Caco-2 (cell line): ENCODE measurements at regions not wholly inside any gene's neighbourhood (a gene's known extent, or its start where the extent isn't known, plus 50 kb on each side); places are given as distances from the start of the nearest gene placed in this dataset.

Experiments
- BruUV-seq: library from RNA; stranded (reverse); fragments of 400-500 nt; replicated peaks from 2 replicates; lab custom pipeline; 2021; lab: Mats Ljungman, UMichigan
- CTCF ChIA-PET: fragments of 300-600 bp; sonication (Branson Sonifier 250); formaldehyde crosslinking; loops from one replicate; lab custom pipeline; 2022; ENCODE audit warnings: antibody characterized with exemption; lab: Charles Lee
- POLR2A ChIA-PET: fragments of 300-600 bp; sonication (Branson Sonifier 250); formaldehyde crosslinking; loops from one replicate; lab custom pipeline; 2022; ENCODE audit warnings: antibody characterized with exemption; lab: Charles Lee
- DNase-seq, 2 experiments: peaks; one replicate each; pipeline versions ENCODE4 v3.0.0 to v3.0.0-alpha.2; 2020 to 2022
- H3K27me3 ChIP-seq: replicated peaks from 2 replicates; pipeline ENCODE4 v1.6.0; 2011; ENCODE audit warnings: low read length; ENCODE audit not compliant: control insufficient read depth, insufficient read depth
- H3K36me3 ChIP-seq: 2 replicates; pipeline ENCODE4 v1.5.1; 2011; ENCODE audit warnings: low read length; ENCODE audit not compliant: control insufficient read depth, insufficient read depth
- H3K4me1 ChIP-seq: fragments of 250-450 bp; sonication (Bioruptor Pico); 2 replicates; pipeline ENCODE4 v1.5.1; 2020; ENCODE audit warnings: mild to moderate bottlenecking
- H3K4me3 ChIP-seq: 2 replicates; pipeline ENCODE4 v1.5.1; 2011; ENCODE audit warnings: low read depth, mild to moderate bottlenecking, control low read depth, low read length
- H3K9me3 ChIP-seq: fragments of 250-450 bp; sonication (Bioruptor Pico); 2 replicates; pipeline ENCODE4 v1.5.1; 2020; ENCODE audit warnings: mild to moderate bottlenecking, moderate library complexity
- H3K27ac Mint-ChIP-seq: one replicate; pipeline ENCODE4 v1.8.0; 2022; ENCODE audit warnings: mixed read lengths; ENCODE audit not compliant: unreplicated experiment
- H3K27me3 Mint-ChIP-seq: one replicate; pipeline ENCODE4 v1.8.0; 2022; ENCODE audit warnings: mixed read lengths; ENCODE audit not compliant: insufficient read depth, unreplicated experiment
- H3K36me3 Mint-ChIP-seq: one replicate; pipeline ENCODE4 v1.8.0; 2022; ENCODE audit warnings: mild to moderate bottlenecking, mixed read lengths; ENCODE audit not compliant: insufficient read depth, unreplicated experiment
- H3K4me1 Mint-ChIP-seq: one replicate; pipeline ENCODE4 v1.8.0; 2022; ENCODE audit warnings: low read depth, mixed read lengths; ENCODE audit not compliant: unreplicated experiment
- H3K4me3 Mint-ChIP-seq: one replicate; pipeline ENCODE4 v1.8.0; 2022; ENCODE audit warnings: mild to moderate bottlenecking, moderate library complexity, mixed read lengths; ENCODE audit not compliant: unreplicated experiment
- H3K9me3 Mint-ChIP-seq: one replicate; pipeline ENCODE4 v1.8.0; 2022; ENCODE audit warnings: mixed read lengths; ENCODE audit not compliant: unreplicated experiment
- CTCF ChIP-seq, 2 experiments: fragments of 200-600 bp in 1 of 2; IDR thresholded peaks; 1 replicate in 1 of 2; 2 replicates in 1 of 2; pipeline versions ENCODE4 v1.5.1 to v1.8.0; 2011 to 2022; ENCODE audit warnings: antibody characterized with exemption in 1 of 2, control low read depth in 1 of 2, inconsistent platforms in 1 of 2, low read depth in 1 of 2, low read length in 1 of 2, mild to moderate bottlenecking in 1 of 2, moderate library complexity in 1 of 2; ENCODE audit not compliant: insufficient read depth in 1 of 2, severe bottlenecking in 1 of 2, unreplicated experiment in 1 of 2
- intact Hi-C: fragments of 100-400 bp; cut with micrococcal nuclease; formaldehyde crosslinking; loops from one replicate; pipeline ENCODE4 v1.10.0; 2022; ENCODE audit not compliant: unreplicated experiment

GRCh38 chr1:115893545-115893944, 52.6 kb upstream of the NHLH2 start:
- TF ChIP-seq CTCF (IDR thresholded peaks at IDR 0.05; ENCODE audit: insufficient read depth in 1 of 2, low read depth in 1 of 2, low read length in 1 of 2, severe bottlenecking in 1 of 2, unreplicated experiment in 1 of 2) = no peak

GRCh38 chr1:115898020-115898419, 57.1 kb upstream of the NHLH2 start:
- Mint-ChIP-seq H3K4me3 (no peak overlapping the region), H3K27me3 (peaks cover 10% of the 10 kb centered on the region), H3K27ac (no peak overlapping the region), H3K4me1 (no peaks in the 10 kb centered on the region), H3K36me3 (no peaks in the 10 kb centered on the region), H3K9me3 (no peaks in the 10 kb centered on the region)
- Histone ChIP-seq H3K4me3 (no peak overlapping the region), H3K36me3 (no peaks in the 10 kb centered on the region), H3K9me3 (no peaks in the 10 kb centered on the region), H3K27me3 (no peaks in the 10 kb centered on the region), H3K4me1 (no peaks in the 10 kb centered on the region)
- no peak for DNase-seq
- TF ChIP-seq CTCF (IDR thresholded peaks at IDR 0.05; ENCODE audit: insufficient read depth in 1 of 2, low read depth in 1 of 2, low read length in 1 of 2, severe bottlenecking in 1 of 2, unreplicated experiment in 1 of 2) = no peak
- no TSS peak for BruUV-seq
- ChIA-PET CTCF (no interaction called here), POLR2A (no interaction called here)
- intact Hi-C loops = no loop called here

More at GRCh38 chr1:115893545-115893944, 52.6 kb upstream of the NHLH2 start:
- Mint-ChIP-seq H3K27ac (no peak overlapping the region), H3K4me1 (no peaks in the 10 kb centered on the region), H3K36me3 (no peaks in the 10 kb centered on the region), H3K9me3 (no peaks in the 10 kb centered on the region), H3K27me3 (peaks cover 14% of the 10 kb centered on the region), H3K4me3 (no peak overlapping the region)
- intact Hi-C loops = no loop called here
- Histone ChIP-seq H3K27me3 (no peaks in the 10 kb centered on the region), H3K4me1 (no peaks in the 10 kb centered on the region), H3K36me3 (no peaks in the 10 kb centered on the region), H3K9me3 (no peaks in the 10 kb centered on the region), H3K4me3 (no peak overlapping the region)
- BruUV-seq = no TSS peak
- POLR2A ChIA-PET = no interaction called here
- CTCF ChIA-PET = no interaction called here
- no peak for DNase-seq

- no peaks in the 10 kb centered on the region for H3K9me3 Mint-ChIP-seq
- H3K27me3 Mint-ChIP-seq = peaks cover 16% of the 10 kb centered on the region
- no peaks in the 10 kb centered on the region for H3K4me1 Mint-ChIP-seq
- Histone ChIP-seq H3K4me1 (no peaks in the 10 kb centered on the region), H3K9me3 (no peaks in the 10 kb centered on the region), H3K36me3 (no peaks in the 10 kb centered on the region), H3K4me3 (no peak overlapping the region), H3K27me3 (no peaks in the 10 kb centered on the region)
- DNase-seq = no peak
- TF ChIP-seq CTCF (IDR thresholded peaks at IDR 0.05; ENCODE audit: insufficient read depth in 1 of 2, low read depth in 1 of 2, low read length in 1 of 2, severe bottlenecking in 1 of 2, unreplicated experiment in 1 of 2) = no peak
- ChIA-PET CTCF (no interaction called here), POLR2A (no interaction called here)
- H3K27ac Mint-ChIP-seq = no peak overlapping the region
- intact Hi-C loops = loop anchor here (10.0 kb wide), 1 partner anchor 56 kb away; the partner anchor contains the start of gene NHLH2
- no peaks in the 10 kb centered on the region for H3K36me3 Mint-ChIP-seq
- H3K4me3 Mint-ChIP-seq = no peak overlapping the region
- no TSS peak for BruUV-seq
Measured at GRCh38 chr1:115900856-115901255, 59.9 kb upstream of the NHLH2 start.
